Vagina (tissue), 2 donors: ENCODE measurements at regions not wholly inside any gene's neighbourhood (a gene's known extent, or its start where the extent isn't known, plus 50 kb on each side); places are given as distances from the start of the nearest gene placed in this dataset.

Experiments used
- DNase-seq, 2 donors: peaks; one replicate each; pipeline ENCODE4 v3.0.0-alpha.2; 2017; ENCODE audit errors: extremely low spot score in 2 of 2
- H3K27ac ChIP-seq: fragments of 200-600 bp; sonication (generic); one replicate; pipeline ENCODE4 v1.5.1; 2019
- H3K27me3 ChIP-seq: fragments of 200-600 bp; sonication (generic); one replicate; pipeline ENCODE4 v1.5.1; 2019
- H3K36me3 ChIP-seq, 2 donors: fragments of 200-600 bp; sonication (generic); one replicate each; pipeline ENCODE4 v1.5.1; 2017 to 2019
- H3K4me1 ChIP-seq: fragments of 200-600 bp; sonication (generic); one replicate; pipeline ENCODE4 v1.5.1; 2019
- H3K4me3 ChIP-seq, 2 donors: fragments of 200-600 bp; sonication (generic); 1 replicate in 1 of 2; 2 replicates in 1 of 2; pipeline ENCODE4 v1.5.1; 2016 to 2019
- H3K9me3 ChIP-seq: fragments of 200-600 bp; sonication (generic); one replicate; pipeline ENCODE4 v1.5.1; 2019
- POLR2A ChIP-seq, 2 donors: fragments of 450-650 bp; IDR thresholded peaks; one replicate each; pipeline ENCODE4 v1.6.1; 2017; ENCODE audit warnings: antibody characterized with exemption in 2 of 2, mild to moderate bottlenecking in 2 of 2, moderate library complexity in 2 of 2
- POLR2AphosphoS5 ChIP-seq, 2 donors: sonication (generic); formaldehyde crosslinking; IDR thresholded peaks; one replicate each; pipeline ENCODE4 v1.9.0; 2017; ENCODE audit warnings: antibody characterized with exemption in 2 of 2, mild to moderate bottlenecking in 2 of 2, low read depth in 1 of 2; ENCODE audit not compliant: insufficient read depth in 1 of 2
- intact Hi-C: fragments of 100-400 bp; cut with DNase I; formaldehyde crosslinking; loops from one replicate; pipeline ENCODE4 v1.15.1; 2023
- TF ChIP-seq, protein P1 (sequence below), 3 experiments: fragments of 450-650 bp in 2 of 3; fragments of 200-600 bp in 1 of 3; sonication (generic) in 1 of 3; IDR thresholded peaks; one replicate each; pipeline ENCODE4 v1.5.1; 2017 to 2019; ENCODE audit warnings: antibody characterized with exemption in 3 of 3, mild to moderate bottlenecking in 2 of 3, moderate library complexity in 2 of 3

DNA sequence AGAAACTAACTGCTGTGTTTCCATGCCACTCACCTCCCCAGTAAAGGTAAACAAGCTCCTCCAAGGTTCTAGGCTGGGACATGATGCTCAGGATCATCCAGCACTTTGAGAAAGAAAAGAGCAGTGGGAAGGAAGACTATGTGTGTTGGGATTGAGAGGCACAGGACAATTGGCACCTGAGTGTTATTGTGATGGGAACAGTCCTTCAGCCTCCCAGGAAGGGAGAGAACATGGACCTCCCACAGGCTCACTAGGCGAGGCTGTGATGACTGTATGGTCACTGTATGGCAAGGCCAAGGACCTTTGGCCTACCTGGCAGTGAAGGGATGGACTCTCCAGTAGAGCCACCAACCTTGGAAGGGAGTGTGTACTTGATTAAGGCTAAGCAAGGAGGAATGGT lies 123.2 kb upstream of the UNC5B start:
- DNase-seq, result peak in 1 of 2 donors; percentile 56
- Histone ChIP-seq H3K27me3 (no peaks in the 10 kb centered on the region), H3K9me3 (no peaks in the 10 kb centered on the region), H3K36me3 (no peaks in the 10 kb centered on the region), H3K4me3 (no peak overlapping the region), H3K27ac (no peak overlapping the region), H3K4me1 (no peaks in the 10 kb centered on the region)
- TF ChIP-seq, protein P1, sequence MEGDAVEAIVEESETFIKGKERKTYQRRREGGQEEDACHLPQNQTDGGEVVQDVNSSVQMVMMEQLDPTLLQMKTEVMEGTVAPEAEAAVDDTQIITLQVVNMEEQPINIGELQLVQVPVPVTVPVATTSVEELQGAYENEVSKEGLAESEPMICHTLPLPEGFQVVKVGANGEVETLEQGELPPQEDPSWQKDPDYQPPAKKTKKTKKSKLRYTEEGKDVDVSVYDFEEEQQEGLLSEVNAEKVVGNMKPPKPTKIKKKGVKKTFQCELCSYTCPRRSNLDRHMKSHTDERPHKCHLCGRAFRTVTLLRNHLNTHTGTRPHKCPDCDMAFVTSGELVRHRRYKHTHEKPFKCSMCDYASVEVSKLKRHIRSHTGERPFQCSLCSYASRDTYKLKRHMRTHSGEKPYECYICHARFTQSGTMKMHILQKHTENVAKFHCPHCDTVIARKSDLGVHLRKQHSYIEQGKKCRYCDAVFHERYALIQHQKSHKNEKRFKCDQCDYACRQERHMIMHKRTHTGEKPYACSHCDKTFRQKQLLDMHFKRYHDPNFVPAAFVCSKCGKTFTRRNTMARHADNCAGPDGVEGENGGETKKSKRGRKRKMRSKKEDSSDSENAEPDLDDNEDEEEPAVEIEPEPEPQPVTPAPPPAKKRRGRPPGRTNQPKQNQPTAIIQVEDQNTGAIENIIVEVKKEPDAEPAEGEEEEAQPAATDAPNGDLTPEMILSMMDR (IDR thresholded peaks at IDR 0.05), result no peak
- no peak for TF ChIP-seq POLR2A (IDR thresholded peaks at IDR 0.05)
- TF ChIP-seq POLR2AphosphoS5 (IDR thresholded peaks at IDR 0.05; ENCODE audit: insufficient read depth in 1 of 2, low read depth in 1 of 2), result no peak
- intact Hi-C loops, result no loop called here

DNA sequence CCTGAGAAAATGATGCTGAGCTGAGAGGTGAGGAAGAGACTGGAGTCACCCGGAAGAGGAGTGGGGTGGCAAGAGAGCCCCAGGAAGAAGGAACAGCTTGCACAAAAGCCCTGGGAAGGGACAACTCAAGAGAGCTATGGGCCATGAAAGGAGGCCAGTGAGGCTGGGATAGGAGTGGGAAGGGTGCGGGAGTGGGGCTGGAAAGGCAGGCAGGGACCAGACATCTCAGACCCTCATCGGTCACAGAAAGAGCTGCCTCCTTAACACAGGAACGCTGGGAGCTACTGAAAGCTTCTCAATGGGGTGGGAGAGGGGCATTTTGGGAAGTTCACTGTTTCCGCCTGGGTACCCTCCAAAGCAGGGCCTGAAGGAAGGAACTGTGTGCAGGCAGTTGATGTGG lies 122.0 kb upstream of the UNC5B start:
- H3K4me3 ChIP-seq, result no peak overlapping the region
- no peaks in the 10 kb centered on the region for H3K9me3 ChIP-seq
- no peaks in the 10 kb centered on the region for H3K36me3 ChIP-seq
- H3K27ac ChIP-seq, result no peak overlapping the region
- no peaks in the 10 kb centered on the region for H3K27me3 ChIP-seq
- TF ChIP-seq, protein P1 (IDR thresholded peaks at IDR 0.05), result no peak
- TF ChIP-seq POLR2AphosphoS5 (IDR thresholded peaks at IDR 0.05; ENCODE audit: insufficient read depth in 1 of 2, low read depth in 1 of 2) (no peak), POLR2A (IDR thresholded peaks at IDR 0.05) (no peak)
- no peaks in the 10 kb centered on the region for H3K4me1 ChIP-seq
- intact Hi-C loops, result no loop called here
- peak; percentile 64 to 77 for DNase-seq

DNA sequence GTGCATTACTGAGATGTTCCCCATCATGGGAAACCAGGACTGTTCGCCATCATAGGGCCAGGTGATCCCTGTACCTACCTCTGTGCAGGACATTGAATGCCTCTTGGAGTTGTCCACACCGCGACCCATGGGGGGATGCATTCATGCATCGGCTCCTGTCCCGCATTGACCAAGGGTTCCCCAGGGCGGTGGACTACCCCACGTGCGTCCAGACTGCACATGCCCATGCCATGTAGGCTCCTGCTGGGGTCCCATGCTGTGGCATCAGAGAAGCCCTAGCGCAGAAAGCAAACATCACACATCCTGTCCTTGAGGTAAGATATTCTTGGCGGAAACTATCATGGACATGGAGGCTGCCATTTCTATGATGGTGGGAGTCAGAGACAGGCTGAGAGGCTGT lies 121.6 kb upstream of the UNC5B start:
- no peak overlapping the region for H3K4me3 ChIP-seq
- H3K27me3 ChIP-seq, result no peaks in the 10 kb centered on the region
- H3K4me1 ChIP-seq, result no peaks in the 10 kb centered on the region
- H3K9me3 ChIP-seq, result no peaks in the 10 kb centered on the region
- no peak overlapping the region for H3K27ac ChIP-seq
- TF ChIP-seq POLR2A (IDR thresholded peaks at IDR 0.05) (no peak), POLR2AphosphoS5 (IDR thresholded peaks at IDR 0.05; ENCODE audit: insufficient read depth in 1 of 2, low read depth in 1 of 2) (no peak)
- TF ChIP-seq, protein P1 (IDR thresholded peaks at IDR 0.05), result no peak
- peak in 1 of 2 donors; percentile 74 for DNase-seq
- intact Hi-C loops, result no loop called here
- H3K36me3 ChIP-seq, result no peaks in the 10 kb centered on the region

DNA sequence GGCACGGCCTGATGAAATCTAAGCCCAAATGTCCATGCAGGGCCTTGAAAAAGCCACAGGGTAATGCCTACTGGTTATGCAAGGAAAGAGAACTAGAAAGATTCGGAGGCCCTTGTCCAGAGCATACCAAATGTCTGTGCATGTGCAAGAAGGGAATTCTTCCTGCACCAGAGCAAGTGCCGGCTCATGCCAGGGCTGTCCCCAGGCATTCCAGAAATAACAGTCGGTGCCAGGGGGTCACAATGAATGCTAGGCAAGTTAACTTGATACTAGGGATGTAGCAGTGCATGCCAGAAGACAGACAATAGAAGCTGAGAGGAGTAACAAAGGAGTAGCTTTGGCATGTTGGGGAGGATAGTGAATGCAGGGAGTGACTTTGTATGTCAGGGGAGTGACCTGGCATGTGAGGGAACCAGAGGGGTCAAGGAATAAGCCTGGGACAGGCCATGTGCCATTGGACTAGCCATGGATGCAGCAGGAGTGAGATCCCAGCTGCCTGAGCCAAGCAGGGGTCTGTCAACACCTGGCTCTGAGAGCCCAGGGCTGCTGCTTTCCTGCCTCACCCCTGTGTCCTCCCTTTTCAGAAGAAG lies 119.5 kb upstream of the UNC5B start:
- peak in 1 of 2 donors; percentile 64 for DNase-seq
- H3K4me3 ChIP-seq, result no peak overlapping the region
- no peaks in the 10 kb centered on the region for H3K9me3 ChIP-seq
- intact Hi-C loops, result no loop called here
- TF ChIP-seq POLR2A (IDR thresholded peaks at IDR 0.05) (no peak), POLR2AphosphoS5 (IDR thresholded peaks at IDR 0.05; ENCODE audit: insufficient read depth in 1 of 2, low read depth in 1 of 2) (no peak)
- TF ChIP-seq, protein P1 (IDR thresholded peaks at IDR 0.05), result no peak
- H3K27me3 ChIP-seq, result no peaks in the 10 kb centered on the region
- H3K4me1 ChIP-seq, result no peaks in the 10 kb centered on the region
- H3K36me3 ChIP-seq, result no peaks in the 10 kb centered on the region
- H3K27ac ChIP-seq, result no peak overlapping the region

DNA sequence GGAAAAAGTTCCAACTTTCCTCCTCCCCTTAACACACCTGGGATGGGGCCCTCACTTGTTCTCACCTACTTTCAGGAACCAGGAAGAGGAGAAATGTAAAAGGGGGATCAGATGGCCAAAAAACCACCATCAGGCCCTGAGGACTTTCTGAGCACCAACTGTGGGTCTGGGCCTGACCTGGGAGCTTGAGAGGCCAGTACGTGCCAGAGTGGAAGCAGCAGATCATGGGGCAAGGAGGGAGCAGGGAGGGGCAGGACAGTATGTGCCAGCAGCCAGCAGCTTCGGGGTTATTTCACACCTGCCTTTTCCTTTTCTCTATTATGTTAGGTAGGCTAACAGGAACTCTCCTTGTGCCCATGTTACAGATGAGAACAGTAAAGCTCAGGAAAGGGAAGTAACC lies 118.8 kb upstream of the UNC5B start:
- Histone ChIP-seq H3K27me3 (no peaks in the 10 kb centered on the region), H3K4me3 (no peak overlapping the region), H3K27ac (no peak overlapping the region), H3K36me3 (no peaks in the 10 kb centered on the region), H3K4me1 (no peaks in the 10 kb centered on the region), H3K9me3 (no peaks in the 10 kb centered on the region)
- intact Hi-C loops, result no loop called here
- TF ChIP-seq, protein P1 (IDR thresholded peaks at IDR 0.05), result no peak
- TF ChIP-seq POLR2AphosphoS5 (IDR thresholded peaks at IDR 0.05; ENCODE audit: insufficient read depth in 1 of 2, low read depth in 1 of 2), result no peak
- TF ChIP-seq POLR2A (IDR thresholded peaks at IDR 0.05), result no peak
- peak in 1 of 2 donors; percentile 88 for DNase-seq
